Ascending aorta (tissue), 2 donors: ENCODE measurements at regions not wholly inside any gene's neighbourhood (a gene's known extent, or its start where the extent isn't known, plus 50 kb on each side); places are given as distances from the start of the nearest gene placed in this dataset.

Experiments
- DNase-seq, 2 donors: peaks; one replicate each; pipeline ENCODE4 v3.0.0-alpha.2; 2019; ENCODE audit warnings: low spot score in 2 of 2
- H3K27ac ChIP-seq, 2 donors: fragments of 200-600 bp; sonication (generic); one replicate each; pipeline ENCODE4 v1.5.1; 2016 to 2017; ENCODE audit warnings: mild to moderate bottlenecking in 1 of 2
- H3K27me3 ChIP-seq: fragments of 200-600 bp; sonication (generic); one replicate; pipeline ENCODE4 v1.5.1; 2017
- H3K36me3 ChIP-seq, 2 donors: fragments of 200-600 bp; sonication (generic); one replicate each; pipeline ENCODE4 v1.5.1; 2016
- H3K4me1 ChIP-seq, 2 donors: fragments of 200-600 bp; sonication (generic); one replicate each; pipeline ENCODE4 v1.5.1; 2016 to 2017; ENCODE audit warnings: mild to moderate bottlenecking in 1 of 2
- H3K4me3 ChIP-seq, 2 donors: fragments of 200-600 bp; sonication (generic); one replicate each; pipeline ENCODE4 v1.5.1; 2016 to 2017; ENCODE audit warnings: mild to moderate bottlenecking in 1 of 2
- H3K9me3 ChIP-seq, 2 donors: fragments of 200-600 bp; sonication (generic); one replicate each; pipeline ENCODE4 v1.5.1; 2016
- CTCF ChIP-seq, 3 experiments: fragments of 200-600 bp in 2 of 3; fragments of 450-650 bp in 1 of 3; sonication (generic) in 2 of 3; IDR thresholded peaks; one replicate each; pipeline ENCODE4 v1.5.1; 2016 to 2019; ENCODE audit warnings: antibody characterized with exemption in 3 of 3, mild to moderate bottlenecking in 1 of 3, moderate library complexity in 1 of 3
- intact Hi-C: fragments of 100-400 bp; cut with DNase I; formaldehyde crosslinking; loops from one replicate; pipeline ENCODE4 v1.15.1; 2023

GRCh38 chr6:8268156-8268555 is 165.8 kb upstream of the EEF1E1 start:
- intact Hi-C loops = no loop called here
- H3K9me3 ChIP-seq = no peaks in the 10 kb centered on the region
- no peaks in the 10 kb centered on the region for H3K27me3 ChIP-seq
- no peak for TF ChIP-seq CTCF (IDR thresholded peaks at IDR 0.05)
- no peaks in the 10 kb centered on the region for H3K36me3 ChIP-seq
- H3K4me3 ChIP-seq = no peak overlapping the region
- H3K27ac ChIP-seq = no peak overlapping the region
- no peak for DNase-seq
- H3K4me1 ChIP-seq = no peaks in the 10 kb centered on the region

DNA sequence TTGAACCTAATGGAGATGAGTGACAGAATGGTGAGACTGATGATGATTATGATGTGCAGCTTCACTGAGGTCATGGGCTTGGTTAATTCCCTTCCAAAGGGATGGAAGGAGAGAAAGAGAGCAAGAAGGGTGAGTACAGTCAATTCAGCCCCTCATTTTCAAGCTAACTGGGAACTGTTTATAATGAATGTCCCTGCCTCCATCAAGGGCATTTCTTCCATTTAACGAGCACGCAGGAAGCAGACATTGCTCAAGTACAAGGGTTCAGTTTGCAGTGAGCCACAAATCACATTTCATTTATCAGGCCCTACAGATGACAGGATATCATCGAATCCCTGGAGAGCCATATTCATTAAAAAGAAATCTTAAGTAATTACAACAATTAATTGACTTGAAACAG is 158.3 kb upstream of the EEF1E1 start:
- H3K9me3 ChIP-seq = no peaks in the 10 kb centered on the region
- no peak for TF ChIP-seq CTCF (IDR thresholded peaks at IDR 0.05)
- no peak for DNase-seq
- no peaks in the 10 kb centered on the region for H3K4me1 ChIP-seq
- H3K27ac ChIP-seq = no peak overlapping the region
- no peaks in the 10 kb centered on the region for H3K27me3 ChIP-seq
- intact Hi-C loops = no loop called here
- no peaks in the 10 kb centered on the region for H3K36me3 ChIP-seq
- H3K4me3 ChIP-seq = no peak overlapping the region

- no peak for DNase-seq
- H3K36me3 ChIP-seq = no peaks in the 10 kb centered on the region
- no peak overlapping the region for H3K27ac ChIP-seq
- no peaks in the 10 kb centered on the region for H3K4me1 ChIP-seq
- no peak for TF ChIP-seq CTCF (IDR thresholded peaks at IDR 0.05)
- H3K27me3 ChIP-seq = no peaks in the 10 kb centered on the region
- no peak overlapping the region for H3K4me3 ChIP-seq
- H3K9me3 ChIP-seq = no peaks in the 10 kb centered on the region
- intact Hi-C loops = no loop called here
Measured at GRCh38 chr6:8246403-8246802, 144.1 kb upstream of the EEF1E1 start.

- Histone ChIP-seq H3K36me3 (no peaks in the 10 kb centered on the region), H3K27ac (no peak overlapping the region), H3K9me3 (no peaks in the 10 kb centered on the region), H3K27me3 (no peaks in the 10 kb centered on the region), H3K4me1 (no peaks in the 10 kb centered on the region), H3K4me3 (no peak overlapping the region)
- no peak for DNase-seq
- intact Hi-C loops = no loop called here
- no peak for TF ChIP-seq CTCF (IDR thresholded peaks at IDR 0.05)
Measured at GRCh38 chr6:8245726-8246125, 143.4 kb upstream of the EEF1E1 start.

DNA sequence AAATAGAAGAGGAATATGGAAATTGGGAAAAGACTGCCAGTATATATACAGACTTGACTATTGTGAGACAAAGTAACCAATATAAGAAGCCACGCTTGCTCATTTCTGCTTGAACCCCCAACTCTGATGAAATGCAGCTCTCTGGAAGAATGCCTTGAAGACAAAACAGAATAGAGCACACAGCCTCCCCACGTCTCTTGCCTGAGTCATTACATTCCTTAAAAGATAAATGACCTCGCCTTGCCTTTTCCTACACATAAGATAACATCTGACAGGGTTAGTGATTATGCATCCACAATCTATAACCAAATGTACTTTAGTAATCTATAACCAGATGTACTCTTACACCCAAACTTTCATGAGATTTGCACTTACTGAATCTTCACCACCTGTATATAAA is 141.1 kb upstream of the EEF1E1 start:
- Histone ChIP-seq H3K4me1 (no peaks in the 10 kb centered on the region), H3K4me3 (no peak overlapping the region), H3K27ac (no peak overlapping the region), H3K36me3 (no peaks in the 10 kb centered on the region), H3K9me3 (no peaks in the 10 kb centered on the region), H3K27me3 (no peaks in the 10 kb centered on the region)
- no peak for DNase-seq
- intact Hi-C loops = no loop called here
- no peak for TF ChIP-seq CTCF (IDR thresholded peaks at IDR 0.05)

DNA sequence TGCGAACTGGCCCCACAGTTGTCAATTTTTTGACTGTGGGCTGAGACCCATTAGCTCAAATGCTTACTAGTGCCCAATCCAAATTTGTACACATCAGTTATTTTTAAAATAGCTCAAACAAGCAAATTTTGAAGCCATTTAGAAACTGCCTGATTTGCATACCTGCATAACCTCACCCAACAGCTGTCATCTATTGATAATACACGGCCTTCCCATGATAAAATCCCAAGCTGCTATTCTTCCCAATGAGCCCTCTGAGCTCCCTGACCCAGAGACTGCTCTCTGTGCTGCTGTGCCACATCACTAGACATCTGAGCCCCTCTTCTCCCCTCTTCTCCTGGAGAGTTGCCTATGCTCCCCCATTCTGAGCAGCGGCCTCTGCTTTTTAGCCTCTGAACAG is 140.5 kb upstream of the EEF1E1 start:
- no peaks in the 10 kb centered on the region for H3K9me3 ChIP-seq
- no peaks in the 10 kb centered on the region for H3K4me1 ChIP-seq
- no peak for DNase-seq
- H3K27me3 ChIP-seq = no peaks in the 10 kb centered on the region
- H3K4me3 ChIP-seq = no peak overlapping the region
- intact Hi-C loops = no loop called here
- no peak overlapping the region for H3K27ac ChIP-seq
- H3K36me3 ChIP-seq = no peaks in the 10 kb centered on the region
- no peak for TF ChIP-seq CTCF (IDR thresholded peaks at IDR 0.05)
